ENCODE measurements at regions not wholly inside any gene's neighbourhood (a gene's known extent, or its start where the extent isn't known, plus 50 kb on each side); places are given as distances from the start of the nearest gene placed in this dataset.

- TF ChIP-seq, protein P1, sequence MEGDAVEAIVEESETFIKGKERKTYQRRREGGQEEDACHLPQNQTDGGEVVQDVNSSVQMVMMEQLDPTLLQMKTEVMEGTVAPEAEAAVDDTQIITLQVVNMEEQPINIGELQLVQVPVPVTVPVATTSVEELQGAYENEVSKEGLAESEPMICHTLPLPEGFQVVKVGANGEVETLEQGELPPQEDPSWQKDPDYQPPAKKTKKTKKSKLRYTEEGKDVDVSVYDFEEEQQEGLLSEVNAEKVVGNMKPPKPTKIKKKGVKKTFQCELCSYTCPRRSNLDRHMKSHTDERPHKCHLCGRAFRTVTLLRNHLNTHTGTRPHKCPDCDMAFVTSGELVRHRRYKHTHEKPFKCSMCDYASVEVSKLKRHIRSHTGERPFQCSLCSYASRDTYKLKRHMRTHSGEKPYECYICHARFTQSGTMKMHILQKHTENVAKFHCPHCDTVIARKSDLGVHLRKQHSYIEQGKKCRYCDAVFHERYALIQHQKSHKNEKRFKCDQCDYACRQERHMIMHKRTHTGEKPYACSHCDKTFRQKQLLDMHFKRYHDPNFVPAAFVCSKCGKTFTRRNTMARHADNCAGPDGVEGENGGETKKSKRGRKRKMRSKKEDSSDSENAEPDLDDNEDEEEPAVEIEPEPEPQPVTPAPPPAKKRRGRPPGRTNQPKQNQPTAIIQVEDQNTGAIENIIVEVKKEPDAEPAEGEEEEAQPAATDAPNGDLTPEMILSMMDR (conservative IDR thresholded peaks at IDR 0.05 in 1 of 2, IDR thresholded peaks at IDR 0.05 in 1 of 2; ENCODE audit: low read depth in 1 of 2, low read length in 2 of 2), result no peak
- TF ChIP-seq EZH2 (IDR thresholded peaks at IDR 0.05; ENCODE audit: low read length, missing control alignments), result no peak
Measured at GRCh38 chr13:106433066-106433465, 102.4 kb downstream of the EFNB2 start.
